ENCODE measurements at regions not wholly inside any gene's neighbourhood (a gene's known extent, or its start where the extent isn't known, plus 50 kb on each side); places are given as distances from the start of the nearest gene placed in this dataset.
"Not testable (repeated sequence)": the region's sequence is repeated elsewhere in the genome, so short reads cannot be mapped to it uniquely, and the experiment has no call there.

DNA sequence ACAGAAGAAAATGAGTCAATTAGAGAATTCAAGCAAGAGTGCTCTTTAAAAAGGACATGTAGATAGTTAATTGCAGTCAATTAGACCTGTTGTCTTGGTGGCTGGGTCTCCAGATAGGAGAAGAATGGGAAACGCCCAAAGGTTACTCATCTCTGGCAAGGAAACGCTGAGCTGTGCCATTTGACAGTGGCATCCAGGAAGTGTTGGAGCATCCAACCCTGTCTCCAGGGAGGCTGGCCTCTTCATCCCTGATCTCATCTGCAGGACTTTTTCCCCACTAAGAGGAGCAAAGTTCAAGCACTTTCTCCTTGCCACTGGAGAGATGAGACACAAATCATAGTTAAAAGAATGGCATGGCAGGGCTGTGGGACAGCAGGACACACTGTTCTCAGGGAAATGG is 111.7 kb upstream of the MSX2 start:
- no peak for DNase-seq (ENCODE audit: low read depth in 2 of 2, low spot score in 1 of 2)

DNA sequence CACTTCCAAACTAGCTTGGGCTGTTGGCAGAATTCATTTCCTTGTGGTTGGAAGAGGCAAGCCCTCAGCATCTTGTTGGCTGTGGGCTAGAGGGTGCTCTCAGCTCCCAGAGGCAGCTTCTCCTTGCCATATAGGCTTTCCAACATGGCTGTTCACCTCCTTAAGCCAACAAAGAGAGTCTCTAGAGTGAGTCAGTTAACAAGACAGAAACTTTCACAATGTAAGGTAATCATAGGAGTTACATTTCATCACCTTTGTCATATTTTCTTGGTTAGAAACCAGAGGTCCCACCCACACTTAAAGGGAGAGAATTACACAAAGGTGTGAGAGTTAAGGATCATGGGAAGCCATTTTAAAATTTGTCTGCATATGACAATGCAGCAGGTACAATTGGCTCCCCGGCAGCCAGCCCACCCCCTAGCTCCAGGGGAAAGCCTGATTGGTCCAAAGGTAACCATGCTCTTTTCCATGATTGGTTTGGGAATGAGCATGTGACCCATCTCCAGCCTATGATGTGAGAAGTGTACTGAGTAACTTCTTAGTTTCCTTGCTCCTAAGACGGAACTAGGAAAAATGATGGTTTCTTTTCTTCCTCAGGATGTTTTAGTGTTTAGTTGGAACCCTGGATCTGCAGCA is 109.8 kb upstream of the MSX2 start:
- no peak for DNase-seq (ENCODE audit: low read depth in 2 of 2, low spot score in 1 of 2)

DNA sequence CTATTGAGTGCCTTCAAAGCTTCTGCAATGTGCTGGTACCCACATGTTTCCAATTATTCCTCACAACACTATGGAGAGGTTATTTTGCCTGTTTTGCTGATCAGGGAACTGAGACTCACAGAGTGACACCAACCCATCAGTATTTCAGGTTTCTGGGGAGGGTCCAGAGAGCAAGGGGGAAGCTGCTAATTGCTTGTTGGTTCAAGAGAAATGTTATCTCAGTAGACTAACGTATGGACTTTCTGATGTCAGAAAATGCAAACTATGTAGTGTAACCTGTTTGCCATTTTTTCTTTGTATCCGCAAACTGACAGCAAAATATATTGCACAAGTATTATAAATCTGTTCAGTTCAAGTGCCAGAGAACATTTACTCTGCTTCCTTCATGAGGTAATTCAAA is 108.3 kb upstream of the MSX2 start:
- no peak for DNase-seq (ENCODE audit: low read depth in 2 of 2, low spot score in 1 of 2)

DNA sequence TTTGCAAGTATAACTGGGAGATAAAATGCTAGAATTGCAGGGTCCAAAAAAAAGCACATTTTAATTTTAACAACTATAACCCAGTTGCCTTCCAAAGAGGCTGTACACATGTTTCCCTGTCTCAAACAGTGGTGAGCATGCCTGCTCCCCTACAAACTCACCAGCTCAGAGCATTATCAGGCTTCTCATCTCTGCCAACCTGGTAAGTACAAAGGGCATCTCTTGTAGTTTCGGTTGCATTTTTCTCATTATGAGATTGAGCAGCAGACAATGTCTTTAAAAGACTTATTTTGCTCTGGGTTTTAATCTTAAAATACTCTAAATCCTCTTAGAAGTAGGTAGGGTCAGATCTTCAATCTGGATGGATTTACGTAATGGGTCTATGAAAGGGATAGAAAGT is 107.1 kb upstream of the MSX2 start:
- no peak for DNase-seq (ENCODE audit: low read depth in 2 of 2, low spot score in 1 of 2)

DNA sequence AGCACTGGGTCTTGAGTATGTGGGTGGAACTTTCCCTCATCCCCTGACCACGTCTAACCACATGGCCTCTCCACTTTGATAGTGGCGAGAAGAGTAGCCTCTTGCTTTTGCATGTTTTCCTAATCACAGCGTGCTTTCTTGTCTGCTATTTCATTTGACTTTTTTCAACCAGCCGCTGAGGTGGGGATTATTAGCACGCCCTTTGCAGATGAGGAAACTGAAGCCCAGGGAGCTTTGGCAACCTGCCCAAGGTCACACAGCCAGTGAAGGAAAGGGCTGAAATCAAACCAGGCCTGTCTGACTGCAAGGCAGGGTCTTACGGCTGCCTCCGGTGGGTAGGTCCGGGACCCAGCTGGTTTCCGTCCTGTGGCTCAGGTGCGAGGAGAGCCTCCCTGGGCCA is 106.5 kb upstream of the MSX2 start:
- no peak for DNase-seq (ENCODE audit: low read depth in 2 of 2, low spot score in 1 of 2)

DNA sequence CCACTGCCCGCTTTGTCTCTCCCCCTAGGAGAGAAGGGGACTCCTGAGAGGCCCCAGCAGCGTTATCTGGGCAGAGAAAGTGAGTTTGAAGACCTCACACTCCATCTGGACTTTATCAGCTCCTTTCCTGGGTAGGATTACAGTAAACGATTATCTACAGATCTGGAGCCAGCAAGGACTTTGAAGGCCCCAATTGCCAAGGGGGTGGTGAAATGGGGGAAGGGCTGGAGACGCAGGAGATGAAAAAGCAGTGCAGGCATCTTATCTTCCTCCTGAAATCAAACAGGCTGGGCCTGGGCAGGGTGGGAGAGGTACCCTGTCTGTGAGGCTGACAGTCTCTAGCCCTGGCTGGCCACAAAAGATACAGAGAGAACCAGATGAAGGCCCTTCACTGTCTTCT is 105.8 kb upstream of the MSX2 start:
- DNase-seq (ENCODE audit: low read depth in 2 of 2, low spot score in 1 of 2), result no peak

DNA sequence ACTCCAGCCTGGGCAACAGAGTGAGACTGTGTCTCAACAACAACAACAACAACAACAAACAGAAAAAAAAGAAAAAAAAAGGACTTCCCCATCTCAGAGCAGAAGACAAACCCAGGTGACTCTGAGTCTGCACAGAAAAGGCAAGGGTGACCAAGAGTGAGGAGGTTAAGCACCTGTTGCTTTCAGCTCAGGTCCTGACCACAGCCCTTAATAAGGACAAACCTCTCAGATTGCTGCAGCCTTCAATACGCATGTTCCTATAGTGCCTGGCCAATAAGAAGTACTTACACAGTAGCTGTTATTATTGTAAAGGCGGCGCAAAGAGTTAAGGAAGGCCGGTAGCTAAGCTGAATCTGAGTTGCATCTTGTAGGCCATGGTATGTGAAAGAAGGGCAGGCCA is 102.3 kb upstream of the MSX2 start:
- no peak for DNase-seq (ENCODE audit: low read depth in 2 of 2, low spot score in 1 of 2)

DNA sequence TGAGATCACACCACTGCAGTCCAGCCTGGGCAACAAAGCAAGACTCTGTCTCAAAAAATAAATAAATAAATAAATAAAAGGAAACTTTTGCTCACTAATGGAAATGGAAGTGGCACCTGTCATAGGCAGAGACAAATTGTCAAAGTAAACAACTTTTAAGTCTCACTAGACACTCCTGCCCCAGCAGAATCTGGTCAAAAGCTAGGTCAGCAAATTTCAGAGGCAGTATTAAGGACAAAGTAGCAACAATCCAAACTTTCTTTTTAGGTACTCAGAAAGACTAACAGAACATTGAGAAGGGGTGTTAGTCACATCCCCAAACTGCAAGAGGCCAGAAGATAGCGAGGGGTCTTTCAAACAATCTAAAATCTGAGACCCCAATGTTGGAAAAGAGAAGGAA is 101.4 kb upstream of the MSX2 start:
- no peak for DNase-seq (ENCODE audit: low read depth in 2 of 2, low spot score in 1 of 2)

DNA sequence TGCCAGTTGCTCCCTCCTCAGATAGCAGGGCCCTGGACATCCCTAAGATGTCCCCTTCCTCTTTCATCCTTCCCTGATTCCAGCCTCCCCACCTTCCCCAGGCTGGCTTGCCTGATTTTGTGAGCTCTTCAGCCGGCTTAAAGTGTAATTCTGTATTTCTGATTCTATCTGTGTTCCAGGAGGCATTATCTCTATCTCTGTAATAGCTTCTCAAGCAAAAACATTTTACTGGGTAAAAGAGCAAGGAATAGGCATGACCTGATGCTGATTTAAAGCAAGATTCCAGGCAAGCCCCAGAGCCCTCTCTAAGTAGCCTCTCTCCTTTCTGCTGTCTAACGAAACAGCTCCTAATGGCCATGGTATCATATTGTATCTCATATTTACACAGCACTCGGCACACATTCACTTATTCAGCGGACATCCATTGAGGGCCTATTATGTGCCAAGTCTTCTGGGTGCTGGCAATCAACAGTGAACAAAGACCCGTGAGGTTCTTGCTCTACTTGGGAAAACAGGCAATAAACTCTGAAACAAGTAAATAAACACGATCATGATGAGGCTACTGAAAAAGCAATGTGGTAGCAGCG is 100.9 kb upstream of the MSX2 start:
- DNase-seq (ENCODE audit: low read depth in 2 of 2, low spot score in 1 of 2), result no peak

DNA sequence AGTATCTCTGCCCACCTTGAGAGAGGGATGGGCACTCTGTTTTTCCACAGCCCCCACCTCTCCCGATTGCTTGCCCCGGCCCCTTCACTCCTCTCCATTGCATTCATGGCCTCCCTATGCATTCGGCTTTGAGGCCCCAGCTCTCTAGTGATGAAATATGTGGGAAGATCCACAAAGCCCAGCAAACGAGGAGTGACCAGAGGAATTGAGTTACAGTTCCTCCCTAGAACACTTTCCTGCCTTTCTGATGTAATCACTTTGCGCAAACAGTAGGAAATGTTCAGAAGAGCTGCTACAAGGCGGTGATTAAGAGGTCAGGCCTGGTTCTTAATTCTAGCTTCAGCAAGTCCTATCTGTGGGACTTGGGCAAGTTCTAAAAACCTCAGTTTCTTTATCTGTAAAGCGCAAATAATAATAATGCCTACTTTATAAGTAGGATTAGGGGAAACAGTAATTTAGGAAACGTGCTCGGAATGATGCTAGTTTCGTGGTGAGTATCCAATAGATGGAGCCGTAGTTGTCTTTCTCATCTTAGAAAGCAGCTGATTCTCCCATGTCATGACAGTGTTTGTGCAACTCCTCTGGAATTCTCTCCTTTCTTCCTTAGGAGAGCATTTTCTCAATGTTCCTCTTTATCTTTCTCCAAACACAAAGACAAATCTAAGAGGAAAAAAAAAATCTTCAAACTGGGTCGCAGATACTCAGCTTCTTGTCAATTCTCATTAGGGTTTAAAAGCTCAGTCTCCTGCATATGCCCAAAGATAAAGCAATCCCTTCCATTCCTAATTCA is 99.5 kb upstream of the MSX2 start:
- DNase-seq (ENCODE audit: low read depth in 2 of 2, low spot score in 1 of 2), result no peak

DNA sequence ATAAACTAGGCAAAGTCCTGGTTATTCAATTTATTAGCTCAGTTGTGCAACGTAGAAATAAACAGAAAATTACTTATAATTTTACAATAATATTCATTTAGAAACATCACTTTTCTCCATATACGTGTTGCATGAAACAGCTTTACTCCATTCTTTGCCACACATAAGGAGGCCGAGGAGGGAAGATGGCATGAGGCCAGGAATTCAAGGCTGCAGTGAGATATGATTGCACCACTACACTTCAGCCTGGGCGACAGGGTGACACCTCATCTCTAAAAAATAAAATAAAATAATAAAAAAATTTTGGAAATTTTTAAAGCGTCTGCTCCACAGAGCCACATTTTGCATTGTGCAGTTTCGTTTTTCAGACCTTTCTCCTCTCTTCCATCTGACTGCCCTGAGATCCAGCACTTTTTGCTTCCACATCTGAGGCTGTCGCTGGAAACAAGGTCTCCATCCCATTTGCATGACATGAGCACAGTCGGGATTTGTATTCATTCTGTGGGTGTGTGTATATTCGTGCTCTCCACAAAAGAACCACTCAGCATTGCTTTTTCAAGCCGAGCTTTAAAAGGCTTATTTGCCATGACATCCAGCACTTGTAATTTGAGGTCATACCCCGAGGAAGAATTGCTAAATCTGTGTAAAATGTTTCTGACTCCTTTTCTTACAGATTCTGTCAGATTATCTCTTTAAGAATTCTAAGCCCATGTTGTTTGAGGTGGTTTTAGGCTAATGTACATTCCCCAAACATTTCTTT is 98.6 kb upstream of the MSX2 start:
- no peak for DNase-seq (ENCODE audit: low read depth in 2 of 2, low spot score in 1 of 2)

DNA sequence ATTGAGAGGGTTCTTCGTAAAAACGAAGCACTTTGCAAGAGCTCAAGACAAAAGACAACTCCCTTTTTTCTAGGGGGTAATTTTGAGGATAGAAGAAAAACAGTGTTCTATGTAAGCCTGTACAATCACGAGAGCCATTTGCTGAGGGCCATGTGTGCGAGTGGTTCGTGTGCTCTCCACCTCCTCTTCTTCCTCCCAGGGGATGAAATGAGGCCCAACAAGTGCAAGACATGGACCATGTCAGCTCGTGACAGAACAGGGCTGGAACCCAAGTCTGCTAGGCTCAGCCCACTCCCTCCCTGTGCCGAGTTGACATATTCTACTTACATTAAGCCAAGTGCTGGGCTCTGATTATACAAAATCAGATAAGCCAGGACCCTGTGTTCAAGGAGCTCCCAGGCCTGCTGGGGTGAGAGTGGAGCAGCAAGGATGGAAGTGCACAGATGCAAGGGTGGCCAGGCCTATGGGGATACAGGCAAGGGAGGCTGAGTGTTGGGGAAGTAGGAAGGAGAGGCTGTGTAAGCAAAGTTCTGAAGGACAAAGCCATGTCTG is 97.9 kb upstream of the MSX2 start:
- no peak for DNase-seq (ENCODE audit: low read depth in 2 of 2, low spot score in 1 of 2)

DNA sequence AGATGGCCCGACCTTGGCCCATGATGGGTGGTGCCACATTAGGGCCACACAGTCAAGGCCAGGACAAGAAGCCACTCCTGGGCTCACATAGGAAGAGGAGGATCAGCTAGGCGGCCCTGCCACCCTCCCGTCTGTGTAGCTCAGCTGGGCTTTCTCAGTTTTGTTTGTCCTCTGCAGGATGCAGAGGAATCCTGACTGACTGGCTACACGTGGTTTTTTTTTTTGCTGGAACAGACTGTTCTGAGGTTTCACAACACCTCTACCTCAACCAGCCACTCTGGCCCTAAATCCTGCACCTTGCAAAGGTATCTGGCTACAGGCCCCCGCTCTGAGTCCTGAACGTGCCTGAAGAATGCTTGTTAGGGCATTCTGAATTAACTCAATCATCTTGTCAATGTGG is 88.3 kb upstream of the MSX2 start:
- DNase-seq (ENCODE audit: low read depth in 2 of 2, low spot score in 1 of 2), result no peak

DNA sequence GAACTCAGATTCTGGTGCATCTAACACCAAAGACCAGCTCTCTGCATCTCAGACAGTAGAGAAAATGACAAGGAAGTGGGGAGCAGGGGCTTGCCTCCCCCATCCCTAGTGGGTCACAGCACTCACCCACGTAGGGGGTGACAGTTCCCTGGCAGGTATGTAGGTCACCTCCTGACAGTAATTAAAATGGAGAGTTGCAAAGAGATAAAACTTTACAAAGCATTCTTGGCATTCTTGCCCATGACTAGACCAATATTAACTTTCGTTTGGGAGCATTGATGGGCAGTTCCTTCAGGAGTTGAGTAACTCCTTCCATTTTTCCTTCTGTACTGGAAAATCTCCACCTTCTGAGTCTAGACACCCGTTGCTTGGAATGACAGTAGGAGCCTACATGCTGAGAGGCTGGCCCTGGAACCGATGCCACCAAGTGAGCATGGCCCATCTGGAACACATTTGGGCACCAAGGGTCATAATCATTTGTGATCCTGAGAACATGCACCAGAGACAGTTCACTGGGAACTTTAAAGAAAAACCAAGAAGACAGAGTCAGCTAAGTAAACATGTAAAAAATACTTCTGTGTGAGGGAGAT is 81.5 kb upstream of the MSX2 start:
- DNase-seq (ENCODE audit: low read depth in 2 of 2, low spot score in 1 of 2), result no peak

DNA sequence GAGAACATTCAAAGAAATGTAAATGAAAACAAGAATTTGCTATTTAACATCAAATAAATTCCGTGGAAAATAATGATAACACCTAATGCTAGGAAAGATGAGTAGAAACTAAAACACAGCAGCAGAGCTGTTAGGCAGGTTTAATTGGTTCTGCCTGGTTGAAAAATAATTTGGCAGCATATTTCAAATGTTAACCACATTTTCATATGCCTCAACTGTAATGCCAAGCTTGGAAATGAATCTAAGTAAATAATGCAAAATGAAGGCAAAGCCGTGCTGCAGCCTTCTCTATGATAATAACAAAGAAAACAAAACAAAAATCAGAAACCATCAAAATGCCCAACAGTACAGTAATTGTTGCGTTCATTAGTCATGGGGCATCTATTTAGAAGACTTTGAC is 79.9 kb upstream of the MSX2 start:
- no peak for DNase-seq (ENCODE audit: low read depth in 2 of 2, low spot score in 1 of 2)

DNA sequence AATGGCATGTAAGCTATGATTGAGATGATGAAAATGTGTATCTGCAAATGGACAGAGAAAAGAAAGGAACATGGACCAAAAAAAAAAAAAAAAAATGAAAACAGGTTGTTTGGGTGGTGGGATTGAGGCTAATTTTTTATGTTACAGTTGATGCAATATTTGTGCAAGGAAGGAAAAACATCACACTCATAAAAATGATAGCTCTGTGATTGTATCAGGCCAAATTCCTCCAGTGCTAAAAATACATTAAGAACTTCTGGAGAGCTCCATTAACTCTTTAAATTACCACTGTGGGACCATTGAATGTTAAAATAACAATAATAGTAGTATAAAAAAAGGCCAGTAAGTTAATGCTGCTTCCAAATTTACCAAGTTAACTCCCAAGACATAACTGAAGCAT is 79.5 kb upstream of the MSX2 start:
- DNase-seq (ENCODE audit: low read depth in 2 of 2, low spot score in 1 of 2), result no peak

DNA sequence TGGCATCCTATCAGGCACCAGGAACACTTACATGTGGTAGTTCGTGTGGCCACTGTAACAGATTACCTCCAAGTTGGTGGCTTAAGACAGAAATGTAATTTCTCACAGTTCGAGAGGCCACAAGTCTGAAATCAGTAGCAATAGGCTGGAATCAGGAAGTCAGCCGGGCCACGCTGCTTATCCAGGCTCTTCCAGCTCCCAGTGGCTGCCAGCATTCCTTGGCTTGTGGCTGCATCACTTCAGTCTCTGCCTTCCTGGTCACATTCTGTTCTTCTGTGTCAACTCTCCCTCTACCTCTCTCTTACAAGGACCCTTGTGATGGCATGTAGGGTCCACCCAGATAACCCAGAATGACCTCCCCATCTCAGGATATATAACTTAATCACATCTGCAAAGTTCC is 78.7 kb upstream of the MSX2 start:
- DNase-seq (ENCODE audit: low read depth in 2 of 2, low spot score in 1 of 2), result no peak

DNA sequence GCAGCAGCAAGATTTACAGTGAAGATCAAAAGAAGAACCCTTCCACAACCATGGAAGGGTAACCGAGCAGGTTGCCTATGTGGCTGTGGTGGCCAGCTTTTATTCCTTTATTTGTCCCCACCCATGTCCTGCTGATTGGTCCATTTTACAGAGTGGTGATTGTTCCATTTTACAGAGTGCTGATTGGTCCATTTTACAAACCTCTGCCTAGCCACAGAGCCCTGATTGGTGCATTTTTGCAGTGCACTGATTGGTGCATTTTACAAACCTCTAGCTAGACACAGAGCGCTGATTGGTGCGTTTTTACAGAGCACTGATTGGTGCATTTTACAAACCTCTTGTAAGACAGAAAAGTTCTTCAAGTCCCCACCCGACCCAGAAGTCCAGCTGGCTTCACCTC is 75.8 kb upstream of the MSX2 start:
- not testable (repeated sequence) for DNase-seq (ENCODE audit: low read depth in 2 of 2, low spot score in 1 of 2)

DNA sequence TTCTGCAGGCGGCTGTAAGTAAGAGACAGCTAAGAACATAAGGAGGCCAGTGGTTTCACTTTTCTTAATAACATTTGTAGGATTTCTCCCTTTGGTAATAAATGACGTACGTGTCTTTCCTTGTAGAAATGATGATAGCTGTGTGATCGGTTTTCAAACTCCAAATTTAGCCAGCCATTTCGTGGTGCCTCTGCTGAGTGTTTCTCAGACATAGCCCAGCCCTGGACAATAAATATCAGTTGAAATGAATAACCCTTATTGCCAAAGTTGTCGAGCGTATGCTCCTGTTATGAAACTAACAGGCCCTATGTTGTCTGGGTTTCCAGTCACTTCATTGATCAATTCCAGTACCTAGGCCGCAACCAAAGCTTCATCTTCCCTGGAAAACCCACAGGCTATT is 75.0 kb upstream of the MSX2 start:
- DNase-seq (ENCODE audit: low read depth in 2 of 2, low spot score in 1 of 2), result no peak

DNA sequence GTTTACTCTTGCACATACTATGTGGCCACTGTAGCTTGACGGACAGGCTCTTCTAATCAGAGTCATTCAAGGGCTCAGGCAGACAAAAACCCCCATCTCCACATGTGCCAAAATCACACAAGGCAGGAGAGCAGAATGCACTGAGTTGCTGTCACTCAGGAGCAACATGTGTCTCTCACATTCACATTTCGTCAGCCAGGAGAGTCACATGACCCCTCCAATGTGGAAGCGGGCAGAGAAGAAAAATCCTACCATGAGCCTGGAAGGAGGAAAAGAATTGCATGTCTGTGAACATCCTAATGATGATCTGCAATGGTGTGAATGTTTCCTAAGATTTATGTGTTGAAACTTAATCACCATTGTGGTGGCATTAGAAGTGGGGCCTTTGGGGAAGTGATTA is 69.9 kb upstream of the MSX2 start:
- DNase-seq (ENCODE audit: low read depth in 2 of 2, low spot score in 1 of 2), result no peak

DNA sequence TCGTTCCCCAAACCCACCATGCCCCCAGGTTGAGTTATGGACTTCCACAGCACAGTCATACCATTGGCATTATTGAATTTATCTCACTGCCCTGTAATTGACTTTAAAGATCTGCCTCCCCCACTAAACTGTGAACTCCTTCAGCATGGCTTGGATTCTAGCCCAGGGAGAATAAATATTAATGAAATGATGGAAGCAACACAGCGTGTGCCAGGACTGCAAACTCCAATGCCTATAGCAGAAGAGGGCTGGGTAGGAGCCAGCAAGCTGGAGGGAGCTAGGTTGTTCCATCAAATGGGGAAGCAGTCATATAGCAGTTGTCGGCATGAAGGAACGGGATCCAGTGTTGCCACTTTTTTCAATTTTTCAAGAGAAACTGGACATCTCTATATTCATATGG is 69.0 kb upstream of the MSX2 start:
- DNase-seq (ENCODE audit: low read depth in 2 of 2, low spot score in 1 of 2), result no peak

All from stimulated activated CD8-positive, alpha-beta memory T cell treated with anti-CD3 and anti-CD28 coated beads, Interleukin-4, amount 100 ng/mL, for 1 hour (primary cell).